ENCODE measurements at regions not wholly inside any gene's neighbourhood (a gene's known extent, or its start where the extent isn't known, plus 50 kb on each side); places are given as distances from the start of the nearest gene placed in this dataset.

DNA sequence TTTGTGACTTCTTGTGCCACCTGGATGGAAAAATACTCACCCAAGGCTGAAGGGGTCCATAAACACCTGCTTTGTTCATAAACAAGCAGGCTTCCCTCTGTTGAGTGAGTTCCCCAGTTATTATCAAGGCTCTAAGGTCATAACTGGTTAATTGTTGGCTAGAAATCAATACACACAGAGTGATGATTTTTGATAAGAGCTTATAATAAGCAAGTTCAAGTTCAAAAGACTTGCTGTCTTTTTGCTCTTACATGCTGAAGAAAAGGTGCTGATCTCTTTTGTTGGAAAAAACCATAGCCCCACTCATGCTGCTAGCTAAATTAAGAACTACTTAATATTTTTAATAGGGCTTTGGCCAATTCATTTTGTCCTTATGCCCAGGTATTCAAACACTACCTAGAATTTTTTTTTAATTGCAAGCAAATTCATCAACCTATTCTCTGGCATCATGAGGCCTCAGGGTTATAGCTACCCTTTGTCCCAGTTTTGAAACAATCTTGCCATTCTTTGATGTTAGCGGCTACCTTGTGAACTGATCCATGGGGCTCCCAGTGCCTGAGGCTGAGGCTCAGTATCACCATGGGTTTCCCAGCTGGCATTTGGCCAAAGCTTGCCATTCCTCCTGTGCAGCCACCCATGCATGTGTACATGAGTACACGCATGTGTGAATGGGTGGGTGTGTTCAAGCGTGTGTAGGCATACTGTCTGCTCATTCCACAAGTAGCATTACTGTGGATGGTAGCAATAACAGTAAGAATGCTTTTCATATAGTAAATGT is 127.6 kb upstream of the LPP start:
- TF ChIP-seq, protein P1, sequence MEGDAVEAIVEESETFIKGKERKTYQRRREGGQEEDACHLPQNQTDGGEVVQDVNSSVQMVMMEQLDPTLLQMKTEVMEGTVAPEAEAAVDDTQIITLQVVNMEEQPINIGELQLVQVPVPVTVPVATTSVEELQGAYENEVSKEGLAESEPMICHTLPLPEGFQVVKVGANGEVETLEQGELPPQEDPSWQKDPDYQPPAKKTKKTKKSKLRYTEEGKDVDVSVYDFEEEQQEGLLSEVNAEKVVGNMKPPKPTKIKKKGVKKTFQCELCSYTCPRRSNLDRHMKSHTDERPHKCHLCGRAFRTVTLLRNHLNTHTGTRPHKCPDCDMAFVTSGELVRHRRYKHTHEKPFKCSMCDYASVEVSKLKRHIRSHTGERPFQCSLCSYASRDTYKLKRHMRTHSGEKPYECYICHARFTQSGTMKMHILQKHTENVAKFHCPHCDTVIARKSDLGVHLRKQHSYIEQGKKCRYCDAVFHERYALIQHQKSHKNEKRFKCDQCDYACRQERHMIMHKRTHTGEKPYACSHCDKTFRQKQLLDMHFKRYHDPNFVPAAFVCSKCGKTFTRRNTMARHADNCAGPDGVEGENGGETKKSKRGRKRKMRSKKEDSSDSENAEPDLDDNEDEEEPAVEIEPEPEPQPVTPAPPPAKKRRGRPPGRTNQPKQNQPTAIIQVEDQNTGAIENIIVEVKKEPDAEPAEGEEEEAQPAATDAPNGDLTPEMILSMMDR (conservative IDR thresholded peaks at IDR 0.05), result no peak
- TF ChIP-seq EZH2 (IDR thresholded peaks at IDR 0.05; ENCODE audit: low read depth), result no peak

Measured in PC-9 (cell line).